CD4-positive, alpha-beta T cell (primary cell): ENCODE measurements at regions not wholly inside any gene's neighbourhood (a gene's known extent, or its start where the extent isn't known, plus 50 kb on each side); places are given as distances from the start of the nearest gene placed in this dataset.

Source experiments
- ATAC-seq: fragments of 200-7000 bp; cut with Tn5 transposase; one replicate; pipeline ENCODE4 v1.10.0; 2022; ENCODE audit warnings: mild to moderate bottlenecking; ENCODE audit not compliant: poor library complexity
- CTCF ChIA-PET: fragments of 350-600 bp; sonication (Branson Sonifier 250); formaldehyde crosslinking; loops from one replicate; lab custom pipeline; 2021; ENCODE audit warnings: antibody characterized with exemption, inconsistent platforms; lab: Charles Lee
- POLR2A ChIA-PET: fragments of 350-600 bp; sonication (Branson Sonifier 250); formaldehyde crosslinking; loops from one replicate; lab custom pipeline; 2021; ENCODE audit warnings: antibody characterized with exemption, inconsistent platforms; lab: Charles Lee
- DNase-seq, 14 experiments: peaks; one replicate each; pipeline ENCODE4 v3.0.0-alpha.2; 2013 to 2020; ENCODE audit warnings: mixed read lengths in 2 of 14
- H3K27ac ChIP-seq, 2 donors: one replicate each; pipeline versions ENCODE4 v1.5.1 to v1.7.0; 2013; ENCODE audit warnings: low read length in 2 of 2, low read depth in 1 of 2, mild to moderate bottlenecking in 1 of 2
- H3K27me3 ChIP-seq, 2 experiments: 1 replicate in 1 of 2; 2 replicates in 1 of 2; pipeline versions ENCODE4 v1.6.1 to v1.7.0; 2013; ENCODE audit warnings: low read length in 2 of 2, control low read depth in 1 of 2, mild to moderate bottlenecking in 1 of 2, moderate library complexity in 1 of 2; ENCODE audit not compliant: insufficient read depth in 2 of 2, control insufficient read depth in 1 of 2
- H3K36me3 ChIP-seq: one replicate; pipeline ENCODE4 v1.6.1; 2013; ENCODE audit warnings: low read length, control low read depth; ENCODE audit not compliant: insufficient read depth
- H3K4me1 ChIP-seq: one replicate; pipeline ENCODE4 v1.6.1; 2013; ENCODE audit warnings: low read length, control low read depth; ENCODE audit not compliant: insufficient read depth
- H3K4me3 ChIP-seq: one replicate; pipeline ENCODE4 v1.5.1; 2013; ENCODE audit warnings: mild to moderate bottlenecking, low read length, moderate library complexity
- H3K9me3 ChIP-seq, 2 experiments: 1 replicate in 1 of 2; 2 replicates in 1 of 2; pipeline versions ENCODE4 v1.6.1 to v1.7.0; 2013; ENCODE audit warnings: low read length in 2 of 2, mild to moderate bottlenecking in 2 of 2, control low read depth in 1 of 2, moderate library complexity in 1 of 2; ENCODE audit not compliant: control insufficient read depth in 1 of 2, insufficient read depth in 1 of 2
- H3K27ac Mint-ChIP-seq: one replicate; pipeline ENCODE4 v1.8.0; 2020; ENCODE audit warnings: mixed read lengths
- H3K27me3 Mint-ChIP-seq: one replicate; pipeline ENCODE4 v1.8.0; 2021; ENCODE audit warnings: mixed read lengths
- H3K36me3 Mint-ChIP-seq: one replicate; pipeline ENCODE4 v1.8.0; 2021; ENCODE audit warnings: low read depth, mixed read lengths
- H3K4me1 Mint-ChIP-seq: one replicate; pipeline ENCODE4 v1.8.0; 2021; ENCODE audit warnings: low read depth, mixed read lengths
- H3K4me3 Mint-ChIP-seq: one replicate; pipeline ENCODE4 v1.8.0; 2020; ENCODE audit warnings: mild to moderate bottlenecking, mixed read lengths
- H3K9me3 Mint-ChIP-seq: one replicate; pipeline ENCODE4 v1.8.0; 2020; ENCODE audit warnings: mixed read lengths
- CTCF ChIP-seq: fragments of 200-600 bp; IDR thresholded peaks from one replicate; pipeline ENCODE4 v1.8.0; 2022; ENCODE audit warnings: antibody characterized with exemption, mild to moderate bottlenecking
- intact Hi-C, 2 experiments: fragments of 100-400 bp; cut with DNase I in 1 of 2; cut with micrococcal nuclease in 1 of 2; formaldehyde crosslinking; loops; one replicate each; pipeline versions ENCODE4 v1.15.1 to v1.9.0; 2023 to 2025; cut with DNase I, micrococcal nuclease

GRCh38 chr3:35488526-35488925 lies 150.8 kb upstream of the ARPP21 start:
- no peaks in the 10 kb centered on the region for H3K36me3 Mint-ChIP-seq
- Histone ChIP-seq H3K4me3 (no peak overlapping the region), H3K36me3 (no peaks in the 10 kb centered on the region), H3K27ac (no peak overlapping the region), H3K27me3 (no peaks in the 10 kb centered on the region), H3K9me3 (peaks cover 0 to 6% of the 10 kb centered on the region in 2 experiments), H3K4me1 (no peaks in the 10 kb centered on the region)
- CTCF ChIA-PET: no interaction called here
- DNase-seq: no peak
- no peaks in the 10 kb centered on the region for H3K9me3 Mint-ChIP-seq
- no peak for ATAC-seq
- no peak for TF ChIP-seq CTCF
- H3K27ac Mint-ChIP-seq: no peak overlapping the region
- H3K27me3 Mint-ChIP-seq: peaks cover 3% of the 10 kb centered on the region
- H3K4me3 Mint-ChIP-seq: no peak overlapping the region
- POLR2A ChIA-PET: no interaction called here
- no peaks in the 10 kb centered on the region for H3K4me1 Mint-ChIP-seq
- intact Hi-C loops: no loop called here

GRCh38 chr3:35492841-35493240 lies 146.5 kb upstream of the ARPP21 start:
- no peak for TF ChIP-seq CTCF
- Mint-ChIP-seq H3K9me3 (no peaks in the 10 kb centered on the region), H3K4me1 (no peaks in the 10 kb centered on the region), H3K27ac (no peak overlapping the region), H3K36me3 (no peaks in the 10 kb centered on the region), H3K4me3 (no peak overlapping the region), H3K27me3 (no peaks in the 10 kb centered on the region)
- no peak overlapping the region for H3K27ac ChIP-seq
- intact Hi-C loops: no loop called here
- no peaks in the 10 kb centered on the region for H3K36me3 ChIP-seq
- H3K27me3 ChIP-seq: no peaks in the 10 kb centered on the region
- peaks cover 0 to 6% of the 10 kb centered on the region in 2 experiments for H3K9me3 ChIP-seq
- no peak for ATAC-seq
- no peak overlapping the region for H3K4me3 ChIP-seq
- POLR2A ChIA-PET: no interaction called here
- no peaks in the 10 kb centered on the region for H3K4me1 ChIP-seq
- CTCF ChIA-PET: no interaction called here
- no peak for DNase-seq

- Mint-ChIP-seq H3K4me3 (no peak overlapping the region), H3K27me3 (no peaks in the 10 kb centered on the region), H3K4me1 (no peaks in the 10 kb centered on the region), H3K9me3 (no peaks in the 10 kb centered on the region), H3K27ac (no peak overlapping the region), H3K36me3 (no peaks in the 10 kb centered on the region)
- H3K9me3 ChIP-seq: peaks cover 0 to 4% of the 10 kb centered on the region in 2 experiments
- no peaks in the 10 kb centered on the region for H3K4me1 ChIP-seq
- no peak overlapping the region for H3K27ac ChIP-seq
- no peaks in the 10 kb centered on the region for H3K27me3 ChIP-seq
- ATAC-seq: no peak
- intact Hi-C loops: no loop called here
- no peak for TF ChIP-seq CTCF
- ChIA-PET CTCF (no interaction called here), POLR2A (interaction anchor here (0.6 kb wide), 1 partner anchor 12 kb away, joined by 3 read pairs; no protein-coding TSS in a partner anchor)
- H3K4me3 ChIP-seq: no peak overlapping the region
- H3K36me3 ChIP-seq: no peaks in the 10 kb centered on the region
- no peak for DNase-seq
Measured at GRCh38 chr3:35498506-35499210, 140.7 kb upstream of the ARPP21 start.
